BJ (cell line): ENCODE measurements at regions not wholly inside any gene's neighbourhood (a gene's known extent, or its start where the extent isn't known, plus 50 kb on each side); places are given as distances from the start of the nearest gene placed in this dataset.
"Not testable (repeated sequence)": the region's sequence is repeated elsewhere in the genome, so short reads cannot be mapped to it uniquely, and the experiment has no call there.

Experiments
- CTCF ChIA-PET: fragments of 350-600 bp; formaldehyde crosslinking; extraction: SDS; loops from one replicate; lab custom pipeline; 2021; ENCODE audit warnings: antibody characterized with exemption, inconsistent platforms; lab: Yijun Ruan, JAX
- POLR2A ChIA-PET: fragments of 300-600 bp; sonication (Branson Sonifier 250); formaldehyde crosslinking; extraction: SDS; loops from one replicate; lab custom pipeline; 2021; ENCODE audit warnings: antibody characterized with exemption; lab: Charles Lee
- DNase-seq: peaks from one replicate; pipeline ENCODE4 v3.0.0-alpha.2; 2011; ENCODE audit warnings: low read depth
- H3K27me3 ChIP-seq: 2 replicates; pipeline ENCODE4 v1.6.0; 2011; ENCODE audit warnings: low read length; ENCODE audit not compliant: control insufficient read depth, insufficient read depth
- H3K36me3 ChIP-seq: 2 replicates; pipeline ENCODE4 v1.5.1; 2011; ENCODE audit warnings: low read length; ENCODE audit not compliant: control insufficient read depth, insufficient read depth
- H3K4me3 ChIP-seq: 2 replicates; pipeline ENCODE4 v1.5.1; 2011; ENCODE audit warnings: low read depth, mild to moderate bottlenecking, control low read depth, low read length
- TF ChIP-seq, protein P1 (sequence below): IDR thresholded peaks from 2 replicates; pipeline ENCODE4 v1.5.1; 2011; ENCODE audit warnings: low read depth, mild to moderate bottlenecking, control low read depth, inconsistent platforms, low read length, moderate library complexity; ENCODE audit not compliant: insufficient read depth

DNA sequence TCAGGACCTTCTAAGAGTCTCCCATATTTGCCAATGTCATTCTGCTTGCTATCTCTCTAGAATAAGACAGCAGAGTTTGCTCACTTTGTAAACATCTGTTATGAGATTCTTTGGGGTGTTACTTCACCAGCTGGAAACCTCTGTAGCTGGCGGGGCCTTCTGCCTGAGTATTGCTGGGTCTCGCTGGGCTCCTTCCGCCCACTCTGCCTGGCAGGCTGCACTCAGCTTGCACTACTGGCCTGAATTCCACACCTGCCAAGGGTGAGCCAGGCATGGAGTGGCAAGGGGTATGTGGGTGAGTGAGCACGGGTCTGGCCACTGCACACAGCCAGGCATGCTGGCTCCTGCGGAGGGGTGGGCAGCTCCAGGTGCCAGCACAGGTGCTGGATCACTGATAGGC, 267.3 kb upstream of the PDE3A start:
- no peak for DNase-seq
- no peak overlapping the region for H3K4me3 ChIP-seq
- ChIA-PET CTCF (no interaction called here), POLR2A (no interaction called here)
- TF ChIP-seq, protein P1, sequence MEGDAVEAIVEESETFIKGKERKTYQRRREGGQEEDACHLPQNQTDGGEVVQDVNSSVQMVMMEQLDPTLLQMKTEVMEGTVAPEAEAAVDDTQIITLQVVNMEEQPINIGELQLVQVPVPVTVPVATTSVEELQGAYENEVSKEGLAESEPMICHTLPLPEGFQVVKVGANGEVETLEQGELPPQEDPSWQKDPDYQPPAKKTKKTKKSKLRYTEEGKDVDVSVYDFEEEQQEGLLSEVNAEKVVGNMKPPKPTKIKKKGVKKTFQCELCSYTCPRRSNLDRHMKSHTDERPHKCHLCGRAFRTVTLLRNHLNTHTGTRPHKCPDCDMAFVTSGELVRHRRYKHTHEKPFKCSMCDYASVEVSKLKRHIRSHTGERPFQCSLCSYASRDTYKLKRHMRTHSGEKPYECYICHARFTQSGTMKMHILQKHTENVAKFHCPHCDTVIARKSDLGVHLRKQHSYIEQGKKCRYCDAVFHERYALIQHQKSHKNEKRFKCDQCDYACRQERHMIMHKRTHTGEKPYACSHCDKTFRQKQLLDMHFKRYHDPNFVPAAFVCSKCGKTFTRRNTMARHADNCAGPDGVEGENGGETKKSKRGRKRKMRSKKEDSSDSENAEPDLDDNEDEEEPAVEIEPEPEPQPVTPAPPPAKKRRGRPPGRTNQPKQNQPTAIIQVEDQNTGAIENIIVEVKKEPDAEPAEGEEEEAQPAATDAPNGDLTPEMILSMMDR = no peak
- no peaks in the 10 kb centered on the region for H3K27me3 ChIP-seq
- no peaks in the 10 kb centered on the region for H3K36me3 ChIP-seq

DNA sequence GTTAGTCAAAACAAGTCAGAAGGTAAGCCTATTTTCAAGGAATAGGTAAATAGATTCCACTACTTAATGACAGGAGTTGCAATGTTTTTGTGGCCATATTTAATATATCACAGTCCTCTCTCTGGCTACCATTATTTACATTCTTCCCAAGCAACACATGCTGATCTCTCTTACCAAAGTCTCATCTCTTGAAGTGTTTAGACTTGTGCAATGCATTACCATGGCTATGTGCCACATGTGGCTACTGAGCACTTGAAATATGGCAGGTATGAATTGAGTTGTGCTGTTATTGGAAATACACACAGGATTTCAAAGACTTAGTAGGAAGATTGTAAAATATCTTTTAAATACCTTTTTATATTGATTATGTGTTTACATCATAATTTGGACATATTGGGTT, 262.4 kb upstream of the PDE3A start:
- no peaks in the 10 kb centered on the region for H3K27me3 ChIP-seq
- no peak for DNase-seq
- ChIA-PET POLR2A (no interaction called here), CTCF (no interaction called here)
- TF ChIP-seq, protein P1 = no peak
- no peak overlapping the region for H3K4me3 ChIP-seq
- no peaks in the 10 kb centered on the region for H3K36me3 ChIP-seq

DNA sequence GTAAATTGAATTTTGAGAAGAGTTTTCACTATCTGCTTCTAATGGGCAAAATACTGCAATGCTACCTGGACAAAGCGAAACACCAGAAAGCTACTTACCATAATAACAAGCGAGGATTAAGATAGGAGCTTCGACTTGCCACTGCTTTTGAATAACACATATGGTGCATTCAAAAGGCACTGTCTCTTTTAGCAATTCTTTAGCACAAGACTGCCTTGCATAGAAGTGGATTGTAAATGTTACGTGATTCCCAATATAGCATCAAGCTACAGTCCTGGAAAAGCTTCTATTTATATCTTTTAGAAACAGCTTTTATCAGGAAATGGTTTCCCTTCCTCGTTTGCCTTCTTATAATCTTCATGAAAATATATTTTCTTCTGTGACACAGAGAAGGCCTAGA, 258.7 kb upstream of the PDE3A start:
- no peak for DNase-seq
- Histone ChIP-seq H3K36me3 (no peaks in the 10 kb centered on the region), H3K4me3 (no peak overlapping the region), H3K27me3 (no peaks in the 10 kb centered on the region)
- POLR2A ChIA-PET = no interaction called here
- CTCF ChIA-PET = no interaction called here
- TF ChIP-seq, protein P1 = no peak

DNA sequence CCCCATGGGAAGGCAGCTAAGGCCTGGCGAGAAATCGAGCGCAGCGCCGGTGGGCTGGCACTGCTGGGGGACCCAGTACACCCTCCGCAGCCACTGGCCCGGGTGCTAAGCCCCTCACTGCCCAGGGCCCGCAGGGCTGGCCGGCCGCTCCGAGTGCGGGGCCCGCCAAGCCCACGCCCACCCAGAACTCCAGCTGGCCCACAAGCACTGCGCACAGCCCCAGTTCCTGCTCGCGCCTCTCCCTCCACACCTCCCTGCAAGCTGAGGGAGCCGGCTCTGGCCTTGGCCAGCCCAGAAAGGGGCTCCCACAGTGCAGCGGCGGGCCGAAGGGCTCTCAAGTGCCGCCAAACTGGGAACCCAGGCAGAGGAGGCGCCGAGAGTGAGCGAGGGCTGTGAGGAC, 253.0 kb upstream of the PDE3A start:
- H3K36me3 ChIP-seq, POLR2A ChIA-PET, H3K27me3 ChIP-seq, DNase-seq, H3K4me3 ChIP-seq: not testable (repeated sequence)
- CTCF ChIA-PET = interaction anchor here (0.6 kb wide), 1 partner anchor 58 kb away, joined by 3 read pairs; no protein-coding TSS in a partner anchor

DNA sequence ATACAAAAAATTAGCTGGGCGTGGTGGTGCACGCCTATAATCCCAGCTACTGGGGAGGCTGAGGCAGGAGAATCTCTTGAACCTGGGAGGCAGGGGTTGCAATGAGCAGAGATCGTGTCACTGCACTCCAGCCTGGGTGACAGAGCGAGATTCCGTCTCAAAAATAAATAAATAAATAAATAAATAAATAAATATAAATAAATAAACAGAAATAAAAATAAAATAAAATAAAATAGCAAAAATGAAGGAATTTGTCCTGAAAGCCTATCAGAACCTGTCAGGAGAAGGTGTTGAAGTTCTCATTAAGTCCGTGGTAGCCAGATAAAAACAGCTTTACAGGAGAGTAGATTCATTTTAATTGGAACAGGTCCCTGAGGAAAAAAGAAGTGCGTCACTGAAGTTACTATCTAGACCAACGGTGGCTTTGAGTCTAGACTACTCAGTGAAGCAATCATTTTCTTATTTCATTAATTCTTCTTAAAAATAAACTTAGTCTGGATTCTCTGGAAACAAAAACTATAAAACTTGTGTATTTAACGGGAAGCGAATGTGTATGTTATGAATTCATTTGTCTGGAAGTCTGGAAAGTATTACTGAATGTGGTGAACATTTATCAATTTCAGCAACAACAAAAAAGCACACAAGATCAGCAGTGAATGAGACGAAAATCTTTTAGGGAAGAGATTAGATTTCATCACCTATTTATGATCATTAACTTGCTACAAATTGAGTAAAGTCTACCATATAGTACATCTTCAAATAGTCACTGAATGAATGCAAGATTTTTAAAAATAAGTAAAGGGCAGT, 248.5 kb upstream of the PDE3A start:
- DNase-seq = no peak
- Histone ChIP-seq H3K4me3 (no peak overlapping the region), H3K36me3 (no peaks in the 10 kb centered on the region), H3K27me3 (no peaks in the 10 kb centered on the region)
- POLR2A ChIA-PET = no interaction called here
- TF ChIP-seq, protein P1 = no peak
- CTCF ChIA-PET = no interaction called here

DNA sequence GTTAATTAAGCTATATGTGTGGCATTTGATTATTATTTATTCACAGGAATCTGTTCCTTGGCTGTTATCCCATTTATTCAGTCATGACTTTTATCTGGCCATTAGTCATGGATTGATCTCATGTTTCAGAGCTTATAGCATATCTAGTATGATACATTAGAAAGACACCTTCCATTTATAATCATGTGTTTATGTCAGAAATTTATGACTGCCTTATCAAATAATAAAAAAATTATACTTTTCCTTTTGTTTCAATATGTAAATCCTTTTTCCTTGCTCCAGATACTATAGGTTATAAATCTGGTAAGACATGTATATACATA, 248.0 kb upstream of the PDE3A start:
- no peak overlapping the region for H3K4me3 ChIP-seq
- DNase-seq = no peak
- no peaks in the 10 kb centered on the region for H3K36me3 ChIP-seq
- ChIA-PET CTCF (no interaction called here), POLR2A (no interaction called here)
- H3K27me3 ChIP-seq = no peaks in the 10 kb centered on the region
- TF ChIP-seq, protein P1 = no peak
